GM21737 (cell line): ENCODE measurements at regions not wholly inside any gene's neighbourhood (a gene's known extent, or its start where the extent isn't known, plus 50 kb on each side); places are given as distances from the start of the nearest gene placed in this dataset.
"Not testable (repeated sequence)": the region's sequence is repeated elsewhere in the genome, so short reads cannot be mapped to it uniquely, and the experiment has no call there.

Source experiments
- ATAC-seq: cut with Tn5 transposase; IDR thresholded peaks from one replicate; pipeline ENCODE4 v1.9.1; 2021; ENCODE audit warnings: mild to moderate bottlenecking, moderate library complexity; ENCODE audit not compliant: unreplicated experiment

GRCh38 chr20:19110285-19110684 is 102.2 kb upstream of the SLC24A3 start:
- ATAC-seq: no peak

GRCh38 chr20:19110881-19111460 is 101.5 kb upstream of the SLC24A3 start:
- ATAC-seq: no peak

GRCh38 chr20:19112828-19113227 is 99.6 kb upstream of the SLC24A3 start:
- no peak for ATAC-seq

- no peak for ATAC-seq
Observed at GRCh38 chr20:19113343-19113930, 99.0 kb upstream of the SLC24A3 start.

- no peak for ATAC-seq
Observed at GRCh38 chr20:19114410-19114809, 98.0 kb upstream of the SLC24A3 start.

GRCh38 chr20:19115581-19115980 is 96.9 kb upstream of the SLC24A3 start:
- ATAC-seq: no peak

GRCh38 chr20:19120011-19120410 is 92.4 kb upstream of the SLC24A3 start:
- no peak for ATAC-seq

- ATAC-seq: no peak
Observed at GRCh38 chr20:19120569-19120968, 91.9 kb upstream of the SLC24A3 start.

- no peak for ATAC-seq
Observed at GRCh38 chr20:19121463-19121862, 91.0 kb upstream of the SLC24A3 start.

- ATAC-seq: no peak
Observed at GRCh38 chr20:19121916-19122315, 90.5 kb upstream of the SLC24A3 start.

GRCh38 chr20:19122395-19122794 is 90.0 kb upstream of the SLC24A3 start:
- ATAC-seq: no peak

GRCh38 chr20:19125508-19125907 is 86.9 kb upstream of the SLC24A3 start:
- ATAC-seq: no peak

GRCh38 chr20:19129306-19129705 is 83.1 kb upstream of the SLC24A3 start:
- ATAC-seq: no peak

- ATAC-seq: no peak
Observed at GRCh38 chr20:19129976-19130612, 82.3 kb upstream of the SLC24A3 start.

- ATAC-seq: no peak
Observed at GRCh38 chr20:19130613-19130984, 81.8 kb upstream of the SLC24A3 start.

GRCh38 chr20:19137641-19138040 is 74.8 kb upstream of the SLC24A3 start:
- ATAC-seq: no peak

- ATAC-seq: no peak
Observed at GRCh38 chr20:19138758-19139157, 73.7 kb upstream of the SLC24A3 start.

- ATAC-seq: not testable (repeated sequence)
Observed at GRCh38 chr20:19139584-19139983, 72.9 kb upstream of the SLC24A3 start.

- no peak for ATAC-seq
Observed at GRCh38 chr20:19141998-19142397, 70.4 kb upstream of the SLC24A3 start.

- ATAC-seq: no peak
Observed at GRCh38 chr20:19143890-19144289, 68.6 kb upstream of the SLC24A3 start.

GRCh38 chr20:19161336-19161735 is 51.1 kb upstream of the SLC24A3 start:
- ATAC-seq: no peak
